ENCODE measurements at regions not wholly inside any gene's neighbourhood (a gene's known extent, or its start where the extent isn't known, plus 50 kb on each side); places are given as distances from the start of the nearest gene placed in this dataset.

DNA sequence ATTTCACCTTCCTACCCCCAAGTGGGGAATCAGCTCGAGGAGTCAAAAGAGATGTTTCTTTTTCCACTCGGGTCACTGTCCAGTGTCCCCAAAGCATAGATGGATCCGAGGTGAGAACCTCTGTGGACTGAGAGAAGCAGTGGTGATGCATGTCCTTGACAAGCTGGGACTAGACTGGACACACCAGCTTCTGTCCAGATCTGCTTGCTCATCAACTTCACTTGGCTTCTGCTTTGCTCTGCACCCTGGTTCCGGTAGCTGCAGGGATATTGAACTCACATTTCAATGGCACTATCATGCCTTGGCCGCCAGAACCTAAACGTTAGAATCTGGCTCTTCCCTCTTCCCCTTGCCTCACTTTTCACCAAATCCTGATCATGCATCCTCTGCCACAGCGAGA is 50.3 kb upstream of the CXCL12 start:
- no peak for DNase-seq (ENCODE audit: low read depth, low spot score)

DNA sequence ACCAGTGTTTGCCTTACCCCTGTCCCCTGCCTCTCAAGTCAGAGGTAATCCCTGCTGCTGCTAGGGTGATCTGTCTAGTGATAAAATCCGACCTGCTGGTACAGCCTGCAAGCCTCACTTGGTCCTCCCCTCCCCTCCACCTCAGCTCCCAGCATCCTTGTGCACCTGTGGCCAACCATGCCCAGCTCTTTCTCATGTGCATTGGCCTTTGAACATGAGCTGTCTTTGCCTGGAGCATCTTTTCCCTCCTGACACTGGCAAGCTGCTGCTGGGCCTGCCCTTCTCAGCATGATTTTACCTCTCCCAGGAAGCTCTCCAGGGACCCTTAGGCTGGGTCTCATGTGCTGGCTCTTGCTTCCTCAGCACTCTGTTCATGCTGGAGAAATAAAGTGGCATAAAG is 51.3 kb upstream of the CXCL12 start:
- no peak for DNase-seq (ENCODE audit: low read depth, low spot score)

DNA sequence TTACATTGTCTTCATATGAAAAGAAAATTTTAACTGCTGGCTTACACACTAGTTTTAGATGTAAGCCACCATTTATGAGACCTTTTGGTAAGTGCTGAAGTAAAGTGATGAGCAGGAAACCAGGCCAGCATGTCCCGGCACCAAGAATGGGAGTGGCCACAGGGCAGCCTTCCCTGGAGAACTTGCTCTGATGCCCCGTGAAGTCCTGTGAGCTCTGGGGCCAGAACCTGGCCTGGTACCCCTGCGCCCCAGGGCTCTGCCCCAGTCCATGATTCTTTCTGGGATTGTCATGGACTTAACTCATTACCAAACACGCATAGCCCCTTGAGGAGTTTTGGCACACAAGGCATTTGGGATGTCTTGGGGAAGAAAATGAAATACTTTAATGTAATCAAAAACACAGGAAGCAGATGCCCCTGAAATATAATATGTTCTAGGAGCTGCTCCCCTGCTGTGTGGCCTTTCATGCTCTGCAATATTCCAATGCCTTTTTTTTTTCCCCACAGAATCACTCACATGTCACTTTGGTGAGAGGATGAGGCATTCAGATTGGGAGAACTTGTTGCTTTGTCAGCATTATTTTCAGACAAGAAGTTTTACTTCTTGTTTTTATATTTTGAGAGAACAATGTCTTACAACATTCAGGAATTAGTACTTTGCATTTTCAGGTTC is 53.1 kb upstream of the CXCL12 start:
- no peak for DNase-seq (ENCODE audit: low read depth, low spot score)

DNA sequence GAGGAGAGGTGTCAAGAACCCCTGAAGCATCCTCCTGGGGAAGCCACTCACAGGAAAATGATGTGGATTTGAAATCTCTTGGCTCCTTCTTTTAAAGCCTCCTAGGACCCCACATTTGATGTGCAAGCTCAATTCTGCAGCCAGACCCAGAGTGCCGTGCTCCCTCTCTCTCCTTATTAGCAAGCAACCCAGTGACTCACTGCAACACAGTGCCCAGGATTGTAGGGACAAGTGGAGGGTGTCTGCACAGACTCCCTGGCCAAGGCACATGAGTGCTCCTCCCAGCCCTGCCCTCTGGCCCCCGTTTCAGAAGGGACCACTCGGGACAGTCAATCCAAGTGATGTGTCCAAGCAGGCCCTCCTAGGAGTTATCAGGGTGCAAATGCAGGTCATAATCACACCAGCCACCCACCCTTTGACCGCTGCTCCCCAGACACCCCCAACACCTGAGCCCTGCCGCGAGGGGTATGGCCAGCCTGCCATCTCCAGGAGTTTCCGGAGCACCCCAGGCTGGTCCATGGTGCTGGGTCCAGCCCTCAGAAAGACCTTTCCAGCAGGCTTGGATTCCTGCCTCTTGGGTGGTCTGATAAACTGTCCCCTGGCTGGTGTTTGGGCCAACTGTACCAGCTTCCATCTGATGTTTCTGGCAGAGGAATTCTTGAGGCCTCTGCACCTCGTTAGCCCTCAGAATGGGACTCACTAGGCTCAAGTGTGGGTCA is 54.5 kb upstream of the CXCL12 start:
- DNase-seq (ENCODE audit: low read depth, low spot score) = no peak

DNA sequence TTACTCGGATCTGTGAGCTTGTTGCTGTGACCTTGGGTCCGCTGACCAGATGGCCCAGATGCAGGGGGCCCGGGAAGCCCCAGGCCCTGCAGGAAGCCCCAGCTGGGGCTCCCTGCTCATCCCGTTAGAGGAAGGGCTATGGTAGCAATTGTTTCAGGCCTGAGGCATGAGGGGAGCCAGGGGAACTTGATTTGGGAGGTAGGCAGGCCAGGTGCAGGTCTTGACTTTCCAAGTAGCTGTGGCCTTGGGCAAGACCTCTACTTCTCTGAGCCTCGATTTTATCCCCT is 55.0 kb upstream of the CXCL12 start:
- no peak for DNase-seq (ENCODE audit: low read depth, low spot score)

DNA sequence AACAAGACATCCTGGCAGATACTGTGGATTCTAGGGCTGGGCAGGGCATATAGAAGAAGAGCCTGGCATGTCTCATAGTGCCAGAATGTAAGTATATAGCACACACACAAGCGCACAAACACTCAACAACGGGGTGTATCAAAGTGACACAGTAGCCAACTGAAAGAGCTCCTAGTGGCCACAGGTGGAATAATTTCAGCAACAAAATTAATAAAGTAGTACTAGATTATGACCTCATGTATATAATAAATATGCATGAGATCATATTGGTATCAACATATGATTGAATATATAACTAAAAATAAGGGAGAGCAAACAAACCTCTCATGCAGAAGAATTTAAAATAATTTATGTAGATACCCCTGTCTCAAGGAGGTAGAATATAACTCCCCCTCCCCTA is 72.4 kb upstream of the CXCL12 start:
- no peak for DNase-seq (ENCODE audit: low read depth, low spot score)

DNA sequence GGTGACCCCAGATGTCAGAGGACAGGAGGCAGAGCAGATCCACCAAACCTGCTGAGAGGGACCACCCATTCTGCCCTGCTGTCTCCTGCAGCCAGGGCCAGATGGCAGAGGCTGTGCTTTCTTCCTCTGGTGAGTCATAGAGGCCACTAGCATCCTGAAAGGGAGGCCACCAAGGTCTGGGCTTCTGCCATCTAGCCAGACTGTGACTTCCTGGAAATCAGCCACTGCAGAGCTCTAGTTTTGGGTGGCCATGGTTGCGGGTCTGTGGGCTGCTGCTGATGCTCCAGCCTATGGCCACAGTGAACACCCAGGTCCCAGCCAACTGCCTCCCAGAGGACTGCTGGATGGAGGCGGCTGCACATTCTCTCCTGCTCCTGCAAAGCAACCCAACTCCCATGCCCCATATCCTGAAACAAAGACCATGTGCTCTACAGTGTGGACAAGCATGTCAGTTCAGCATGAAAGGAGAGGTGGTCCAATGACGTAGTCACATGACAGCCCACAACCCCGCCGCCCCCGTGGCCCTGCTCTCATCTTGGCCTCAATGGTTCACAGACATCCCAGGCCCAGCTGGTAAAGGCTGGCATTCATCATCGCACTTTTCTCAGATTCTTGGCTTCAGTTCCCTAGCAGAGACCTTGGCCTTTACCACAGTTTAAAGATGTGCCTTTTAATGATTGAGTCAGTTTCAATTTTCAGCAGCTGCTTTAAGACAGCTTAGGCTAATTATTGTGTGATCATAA is 73.9 kb upstream of the CXCL12 start:
- no peak for DNase-seq (ENCODE audit: low read depth, low spot score)

DNA sequence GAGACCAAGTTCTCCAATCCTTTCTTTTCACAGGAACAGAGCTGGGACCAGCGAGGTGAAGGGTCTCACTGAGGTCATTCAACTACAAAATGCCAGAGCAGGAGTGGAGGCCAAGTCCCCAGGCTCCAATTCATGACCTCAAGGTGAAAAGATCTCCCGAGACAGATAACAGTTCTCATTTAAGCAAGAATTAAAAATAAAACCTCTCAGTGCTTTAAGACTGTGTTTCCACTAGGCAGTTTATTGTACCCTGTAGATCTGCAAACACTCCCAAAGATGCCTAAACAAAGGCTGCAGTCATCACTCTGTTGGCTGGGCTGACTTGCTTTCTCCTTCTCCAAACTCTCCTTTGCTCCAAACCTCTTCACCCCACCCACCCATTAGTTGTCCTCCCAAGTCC is 74.8 kb upstream of the CXCL12 start:
- DNase-seq (ENCODE audit: low read depth, low spot score) = no peak

DNA sequence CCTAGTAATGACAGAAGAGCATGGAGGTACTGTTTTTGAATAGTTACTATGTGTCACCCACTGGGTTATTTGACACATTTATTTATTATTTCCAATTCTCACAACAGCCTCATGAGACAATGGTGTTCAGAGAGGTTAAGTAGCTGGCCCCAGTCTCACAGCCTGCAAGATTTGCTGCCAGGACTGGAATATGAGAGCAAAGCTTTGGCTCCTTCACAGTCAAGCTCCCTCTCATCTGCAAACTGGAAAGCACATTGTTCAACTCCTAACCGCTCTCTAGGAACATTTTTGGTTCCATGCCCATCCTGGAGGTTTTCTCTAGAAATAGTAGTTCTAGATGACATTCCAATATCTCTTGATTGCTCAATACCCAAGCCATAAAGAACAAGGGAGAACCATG is 75.5 kb upstream of the CXCL12 start:
- no peak for DNase-seq (ENCODE audit: low read depth, low spot score)

DNA sequence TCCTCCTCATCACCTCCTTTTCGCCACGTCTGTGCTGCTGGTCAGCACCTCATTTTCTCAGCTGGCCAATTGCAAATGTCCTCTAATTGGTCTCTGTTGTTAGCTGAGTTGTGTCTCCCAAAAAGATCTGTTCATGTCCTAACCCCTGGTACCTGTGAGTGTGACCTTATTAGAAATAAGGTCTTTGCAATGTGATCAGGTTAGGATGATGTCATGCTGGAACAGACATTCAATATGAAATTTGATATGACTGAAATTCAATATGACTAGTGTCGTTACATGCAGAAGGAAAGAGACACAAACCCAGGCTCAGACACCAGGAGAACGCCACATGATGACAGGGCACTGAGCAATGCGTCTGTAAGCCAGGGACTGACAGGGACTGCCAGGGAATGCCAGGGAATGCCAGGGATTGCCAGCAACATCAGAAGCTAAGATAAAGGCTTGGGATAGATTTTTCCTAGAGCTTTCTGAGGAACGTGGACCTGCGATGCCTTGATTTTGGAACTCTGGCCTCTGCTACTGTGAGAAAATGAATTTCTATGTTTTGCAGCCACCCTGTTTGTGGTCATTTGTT is 77.5 kb upstream of the CXCL12 start:
- no peak for DNase-seq (ENCODE audit: low read depth, low spot score)

DNA sequence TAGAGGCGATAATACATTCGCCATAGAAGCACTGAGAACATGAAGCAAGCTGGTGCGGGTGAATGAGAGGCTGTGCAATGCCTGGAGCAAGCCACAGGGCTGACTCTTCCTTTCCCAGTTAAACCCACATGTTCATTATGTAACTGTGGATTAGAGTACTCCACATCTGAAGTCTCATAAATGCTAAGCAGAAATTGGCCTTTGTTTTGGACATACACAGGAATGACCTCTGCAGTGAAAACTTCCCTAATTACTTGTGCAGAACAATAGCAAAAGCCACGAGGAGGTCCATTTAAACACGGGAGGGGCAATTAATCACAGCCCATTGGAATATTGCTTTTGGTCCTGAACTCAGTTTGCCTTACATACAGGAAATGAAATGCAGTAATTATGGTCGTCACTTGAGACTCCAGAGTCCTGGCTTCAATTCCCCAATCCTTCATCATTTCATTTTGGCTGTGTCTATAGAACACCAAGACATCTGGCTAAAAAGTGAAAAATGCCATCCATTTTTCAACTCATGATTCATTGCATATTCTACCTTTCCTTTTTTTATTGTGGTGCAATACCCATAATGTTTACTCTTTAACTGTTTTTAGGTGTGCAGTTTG is 78.7 kb upstream of the CXCL12 start:
- no peak for DNase-seq (ENCODE audit: low read depth, low spot score)

DNA sequence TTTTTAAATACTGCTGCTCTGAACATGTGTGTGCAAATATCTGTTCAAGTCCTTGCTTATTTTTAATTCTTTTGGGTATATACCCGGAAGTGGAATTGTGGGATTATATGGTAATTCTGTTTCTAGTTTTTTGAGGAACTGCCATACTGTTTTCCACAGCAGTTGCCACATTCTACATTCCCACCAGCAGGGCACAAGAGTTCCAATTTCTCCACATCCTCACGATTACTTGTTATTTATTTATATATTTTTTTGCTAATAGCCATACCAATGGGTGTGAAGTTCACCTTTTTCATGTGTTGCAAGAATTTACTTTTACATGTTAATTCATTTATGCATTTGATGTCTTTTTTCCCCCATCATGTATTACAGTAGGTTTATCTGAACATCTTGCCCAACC is 79.6 kb upstream of the CXCL12 start:
- no peak for DNase-seq (ENCODE audit: low read depth, low spot score)

DNA sequence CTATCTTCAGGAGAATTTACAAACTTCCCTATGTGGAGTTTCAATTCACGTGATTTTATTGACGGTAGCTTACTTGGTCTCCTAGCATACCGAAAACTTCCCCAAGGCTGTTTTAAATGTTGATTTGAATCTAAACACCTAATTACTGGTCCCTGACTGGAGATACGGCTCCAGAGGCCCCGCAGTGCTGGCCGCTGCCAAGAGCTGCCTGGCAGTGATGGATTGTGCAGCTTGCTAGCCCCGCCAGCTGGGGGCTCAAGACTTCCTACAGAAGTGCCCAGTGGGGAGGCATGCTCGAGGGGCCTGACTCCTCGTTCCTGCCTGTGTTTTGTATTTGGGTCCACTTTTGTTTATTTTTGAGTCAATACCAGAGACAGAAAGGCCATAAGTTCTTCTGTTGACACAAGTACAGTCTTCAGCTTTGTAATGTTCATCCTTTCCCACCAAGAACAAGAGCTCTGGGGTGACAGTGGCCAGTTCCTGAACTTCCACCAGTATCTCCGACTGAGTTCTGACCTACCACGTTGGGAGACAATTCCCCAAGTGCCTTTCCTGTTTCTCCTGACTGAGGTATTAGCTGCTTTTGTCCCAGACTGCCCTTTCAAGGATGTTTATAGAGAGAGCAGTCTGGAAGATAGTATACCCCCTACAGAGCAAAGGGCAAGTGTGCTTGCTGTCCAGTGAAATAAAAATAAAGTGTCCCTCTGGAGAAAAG is 80.7 kb upstream of the CXCL12 start:
- DNase-seq (ENCODE audit: low read depth, low spot score) = peak; percentile 83

DNA sequence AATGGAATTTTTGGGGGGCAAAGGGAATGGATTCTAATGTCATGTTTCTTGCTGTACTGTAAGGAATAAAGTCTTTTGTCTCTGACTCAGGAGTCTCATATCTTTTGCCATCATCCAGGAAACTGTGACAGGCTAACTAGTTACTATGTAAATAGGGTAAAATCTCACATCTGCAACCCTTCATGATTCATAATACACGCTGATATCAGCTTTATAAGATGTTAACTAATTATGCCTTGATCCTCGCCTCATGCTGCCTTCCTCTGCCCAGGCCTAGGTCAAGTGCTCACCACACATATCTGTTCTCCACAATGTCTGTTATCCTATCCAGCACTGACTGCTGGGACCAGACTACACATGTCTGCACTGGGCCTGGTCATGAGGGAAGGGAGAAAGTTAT is 81.3 kb upstream of the CXCL12 start:
- no peak for DNase-seq (ENCODE audit: low read depth, low spot score)

DNA sequence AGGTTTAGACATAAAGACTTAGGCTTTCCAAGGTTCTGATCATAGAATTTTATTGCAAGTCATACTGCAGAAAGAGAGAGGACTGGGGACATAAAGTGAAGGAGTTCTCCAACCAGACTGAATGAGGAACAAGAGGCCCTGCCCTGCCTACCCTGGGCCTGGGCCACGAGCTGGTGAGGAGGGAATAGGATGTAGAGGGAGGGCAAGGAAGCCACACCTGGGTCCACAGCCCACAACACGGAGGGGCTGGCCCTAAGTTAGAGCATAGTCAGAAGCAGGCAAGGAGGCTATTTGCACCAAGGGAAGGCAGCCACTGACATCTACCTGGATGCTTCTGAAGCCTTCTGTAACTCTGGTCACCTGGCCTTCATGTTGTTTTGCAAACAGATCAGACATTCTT is 82.2 kb upstream of the CXCL12 start:
- DNase-seq (ENCODE audit: low read depth, low spot score) = no peak

DNA sequence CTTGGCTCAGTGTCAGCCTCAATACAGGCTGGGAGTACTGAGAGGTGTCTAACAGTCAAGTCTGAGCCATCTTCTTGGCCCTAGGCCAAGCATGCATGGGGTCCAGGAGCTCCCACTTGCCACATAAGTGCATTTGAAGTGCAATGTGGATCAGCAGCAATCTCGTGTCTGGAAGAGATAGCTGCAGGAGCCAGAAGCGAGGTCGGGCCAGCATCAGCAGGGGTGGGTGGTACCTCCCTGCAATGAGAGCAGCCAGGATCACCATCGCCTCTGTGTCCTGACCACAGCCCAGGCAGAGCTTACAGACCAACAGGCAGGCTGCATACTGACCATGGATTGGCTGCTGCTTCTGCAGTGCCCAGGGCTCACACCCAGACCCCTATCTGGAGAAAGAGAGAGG is 83.0 kb upstream of the CXCL12 start:
- DNase-seq (ENCODE audit: low read depth, low spot score) = no peak

DNA sequence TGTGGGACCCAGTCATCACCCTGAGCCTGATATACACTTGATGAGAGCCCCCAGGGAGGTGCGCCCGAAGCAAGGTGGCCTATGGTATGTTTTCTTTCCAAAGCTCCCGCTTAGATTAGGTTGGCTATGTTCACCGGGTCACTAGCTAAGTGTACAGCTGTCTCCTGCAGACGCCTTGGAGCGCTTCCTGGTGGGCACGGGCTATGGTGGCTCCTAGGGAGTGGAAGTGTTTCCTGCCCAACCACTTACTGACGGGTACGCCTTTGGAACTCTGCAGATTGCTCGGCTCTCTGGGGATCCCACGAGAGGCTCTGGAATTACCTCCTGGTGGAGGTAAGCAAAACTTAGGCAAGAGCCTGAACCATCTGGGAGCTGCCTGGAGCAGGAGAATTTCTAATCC is 83.6 kb upstream of the CXCL12 start:
- DNase-seq (ENCODE audit: low read depth, low spot score) = no peak

DNA sequence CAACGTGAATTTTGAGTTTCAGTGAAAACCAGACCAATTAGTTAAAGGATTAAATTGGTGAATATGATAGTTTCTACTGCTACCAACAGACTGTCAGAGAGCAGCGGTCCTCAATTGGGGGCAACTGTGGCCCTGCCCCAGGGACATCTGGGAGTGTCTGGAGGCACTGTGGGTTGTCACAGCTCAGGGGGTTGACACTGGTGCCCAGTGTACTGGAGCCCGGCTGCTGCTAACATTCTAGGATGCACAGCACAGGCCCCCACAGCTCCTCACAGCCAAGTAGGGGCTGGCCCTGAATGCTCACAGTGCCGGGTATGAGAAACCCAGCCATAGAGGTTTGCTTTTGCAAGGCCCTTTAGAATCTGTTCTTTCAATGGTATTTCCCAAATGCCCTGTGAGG is 84.1 kb upstream of the CXCL12 start:
- no peak for DNase-seq (ENCODE audit: low read depth, low spot score)

DNA sequence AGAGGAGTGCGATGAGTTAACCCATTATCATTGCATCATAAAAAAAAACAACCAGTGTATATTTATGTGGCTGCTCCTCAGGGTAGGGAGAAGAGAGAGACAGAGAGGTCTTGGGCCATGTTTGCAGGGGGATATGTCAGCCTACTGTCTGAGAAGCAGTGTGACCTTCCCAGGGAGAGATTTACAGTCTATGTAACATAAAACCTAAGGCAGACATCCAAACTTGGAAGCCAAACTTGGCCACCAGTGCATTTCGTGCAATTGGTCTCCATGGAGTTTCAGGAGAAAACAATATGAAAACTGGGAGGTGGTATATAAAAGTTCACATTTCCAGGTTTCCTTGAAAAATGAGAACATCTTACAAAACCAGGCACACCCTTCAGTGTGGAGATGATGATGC is 85.9 kb upstream of the CXCL12 start:
- DNase-seq (ENCODE audit: low read depth, low spot score) = no peak

DNA sequence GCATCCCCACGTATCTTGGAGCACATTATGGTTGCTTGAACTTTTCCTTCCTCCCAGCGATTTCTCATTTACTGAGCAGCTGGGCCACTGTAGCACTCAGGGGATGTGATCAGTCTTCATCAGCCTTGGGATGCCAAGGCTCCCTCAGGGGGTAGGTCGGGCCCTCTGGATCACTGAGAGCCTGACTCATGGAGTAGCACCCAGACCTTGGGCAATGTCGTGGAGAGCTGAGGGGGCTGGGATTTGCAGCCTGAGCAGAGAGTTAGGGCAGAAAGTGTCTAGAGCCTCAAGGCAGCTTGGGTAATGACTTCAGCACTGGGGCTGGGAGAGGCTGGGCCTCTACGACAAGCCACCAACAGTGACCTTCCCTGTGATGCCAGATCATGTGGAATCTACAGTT is 86.5 kb upstream of the CXCL12 start:
- DNase-seq (ENCODE audit: low read depth, low spot score) = no peak

DNA sequence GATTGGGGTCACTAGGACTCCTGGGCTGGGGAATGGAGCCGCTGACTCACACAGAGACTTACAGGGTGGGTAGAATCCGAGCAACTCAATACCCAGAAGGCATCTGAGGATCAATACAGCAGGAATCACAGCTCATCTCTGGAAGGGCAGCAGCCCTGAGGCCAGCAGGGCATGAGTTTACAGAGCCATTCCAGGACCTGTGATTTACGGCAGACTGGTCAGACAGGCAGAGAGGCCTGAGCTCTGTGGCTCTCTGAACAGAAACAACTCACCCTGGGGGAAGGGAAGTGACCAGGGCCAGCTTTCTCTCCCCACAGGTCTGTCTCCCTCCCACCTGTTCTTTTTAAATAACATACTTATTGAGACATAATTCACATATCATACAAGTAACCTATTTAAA is 88.2 kb upstream of the CXCL12 start:
- DNase-seq (ENCODE audit: low read depth, low spot score) = peak; percentile 74

All from ELF-1 (cell line).